GM20000 (cell line): ENCODE measurements at regions not wholly inside any gene's neighbourhood (a gene's known extent, or its start where the extent isn't known, plus 50 kb on each side); places are given as distances from the start of the nearest gene placed in this dataset.
"Not testable (repeated sequence)": the region's sequence is repeated elsewhere in the genome, so short reads cannot be mapped to it uniquely, and the experiment has no call there.

Experiments used
- DNase-seq: peaks from one replicate; pipeline ENCODE4 v3.0.0; 2012; ENCODE audit warnings: low spot score
- CTCF ChIP-seq: IDR thresholded peaks from 2 replicates; pipeline ENCODE4 v1.5.1; 2012; ENCODE audit warnings: mild to moderate bottlenecking, control low read depth; ENCODE audit errors: extremely low read depth, missing control alignments

DNA sequence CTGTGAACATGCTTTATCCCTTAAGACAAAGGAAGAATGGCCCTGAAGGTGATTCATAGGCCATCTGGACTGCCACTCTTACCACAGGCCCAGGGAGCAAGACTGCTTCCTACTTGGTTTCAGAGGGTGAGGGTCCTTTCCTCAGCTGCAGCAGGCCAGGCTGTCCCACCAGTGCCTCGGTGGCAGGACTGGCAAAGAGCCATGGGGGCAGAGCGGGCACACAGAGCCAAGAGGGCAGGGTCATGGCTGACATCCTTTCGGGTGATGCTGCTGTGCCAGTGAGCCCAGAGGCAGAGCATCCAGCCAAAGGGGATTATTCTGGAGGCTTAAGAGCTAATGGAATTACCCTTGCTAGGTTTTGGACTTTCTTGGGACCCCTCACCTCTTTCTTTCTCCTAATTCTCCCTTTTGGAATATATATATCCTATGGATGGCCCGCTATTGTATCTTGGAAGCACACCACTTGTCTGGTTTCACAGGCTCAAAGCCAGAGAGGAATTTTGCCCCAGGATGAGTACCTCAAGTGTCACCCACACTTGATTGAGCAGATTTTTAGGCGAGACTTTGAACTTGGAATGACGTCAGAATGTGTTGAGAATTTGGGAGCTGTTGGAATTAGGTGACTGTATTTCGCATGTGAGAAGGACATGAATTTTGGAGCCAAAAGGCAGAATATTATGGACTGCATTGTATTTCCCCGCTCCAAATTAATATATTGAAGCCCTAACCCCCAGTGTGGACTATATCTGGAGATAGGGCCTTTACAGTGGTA, 180.6 kb downstream of the BARX1 start:
- DNase-seq: no peak
- no peak for TF ChIP-seq CTCF

DNA sequence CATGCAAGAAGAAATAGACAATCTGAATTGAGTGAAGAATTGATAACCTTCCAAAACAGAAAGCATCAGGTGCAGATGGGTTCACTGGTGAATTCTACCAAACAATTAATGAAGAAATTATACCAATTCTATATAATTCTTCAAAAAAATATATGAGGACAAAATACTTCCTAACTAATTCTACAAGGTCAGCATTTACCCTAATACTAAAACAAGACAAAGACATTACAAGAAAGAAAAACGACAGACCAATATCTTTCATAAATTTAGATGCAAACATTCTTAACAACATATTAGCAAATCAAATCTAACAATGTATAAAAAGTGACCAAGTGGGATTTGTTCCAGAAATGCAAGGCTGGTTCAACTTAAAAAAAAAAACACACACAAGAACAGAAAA, 183.9 kb downstream of the BARX1 start:
- DNase-seq: no peak
- TF ChIP-seq CTCF: no peak

GRCh38 chr9:93761822-93762221, 185.4 kb downstream of the PHF2 start:
- no peak for TF ChIP-seq CTCF
- no peak for DNase-seq

GRCh38 chr9:93750045-93750444, 173.7 kb downstream of the PHF2 start:
- no peak for DNase-seq
- TF ChIP-seq CTCF: no peak

DNA sequence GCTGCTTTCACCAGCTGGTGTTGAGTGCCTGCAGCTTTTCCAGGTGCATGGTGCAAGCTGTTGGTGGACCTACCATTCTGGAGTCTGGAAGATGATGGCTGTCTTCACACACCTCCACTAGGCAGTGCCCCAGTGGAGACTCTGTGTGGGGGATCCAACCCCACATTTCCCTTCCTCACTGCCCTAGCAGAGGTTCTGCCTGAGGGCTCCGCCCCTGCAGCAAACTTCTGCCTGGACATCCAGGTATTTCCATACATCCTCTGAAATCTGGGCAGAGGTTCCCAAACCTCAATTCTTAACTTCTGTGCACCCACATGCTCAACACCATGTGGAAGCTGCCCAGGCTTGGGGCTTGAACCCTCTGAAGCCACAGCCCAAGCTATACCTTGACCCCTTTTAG, 172.4 kb downstream of the PHF2 start:
- not testable (repeated sequence) for DNase-seq

GRCh38 chr9:93731963-93732362, 155.6 kb downstream of the PHF2 start:
- no peak for DNase-seq
- no peak for TF ChIP-seq CTCF

- no peak for DNase-seq
- TF ChIP-seq CTCF: no peak
Measured at GRCh38 chr9:93730648-93731047, 154.3 kb downstream of the PHF2 start.

DNA sequence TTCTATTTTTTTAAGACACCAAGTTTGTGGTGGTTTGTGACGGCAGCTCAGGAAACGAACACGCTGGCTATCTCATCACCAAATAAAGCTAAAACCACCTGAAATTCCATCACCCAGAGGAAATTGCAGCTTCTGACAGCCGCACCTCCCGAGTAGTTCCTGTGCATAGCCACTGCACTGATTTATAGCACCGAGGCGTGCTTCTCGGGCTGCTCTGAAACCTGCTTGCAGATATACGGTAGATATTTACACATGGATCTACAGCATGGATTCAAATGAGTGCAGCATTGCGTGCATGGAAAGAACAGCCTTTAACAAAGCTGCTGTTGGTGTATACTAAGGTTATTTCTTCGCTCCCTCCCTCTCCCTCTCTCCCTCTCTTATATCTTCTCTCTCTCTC, 153.8 kb downstream of the PHF2 start:
- no peak for TF ChIP-seq CTCF
- DNase-seq: no peak
